Lower leg skin (tissue), 4 donors: ENCODE measurements at regions not wholly inside any gene's neighbourhood (a gene's known extent, or its start where the extent isn't known, plus 50 kb on each side); places are given as distances from the start of the nearest gene placed in this dataset.

Experiments
- DNase-seq, 2 donors: peaks; one replicate each; pipeline ENCODE4 v3.0.0-alpha.2; 2019; ENCODE audit warnings: low spot score in 2 of 2
- H3K4me3 ChIP-seq: fragments of 200-600 bp; sonication (generic); 2 replicates; pipeline ENCODE4 v1.5.1; 2017; ENCODE audit warnings: mild to moderate bottlenecking, low read depth; ENCODE audit not compliant: poor library complexity, severe bottlenecking
- CTCF ChIP-seq, 3 donors: fragments of 450-650 bp; IDR thresholded peaks; one replicate each; pipeline ENCODE4 v1.5.1; 2016; ENCODE audit warnings: antibody characterized with exemption in 3 of 3, mild to moderate bottlenecking in 3 of 3, moderate library complexity in 2 of 3
- POLR2A ChIP-seq, 2 donors: fragments of 450-650 bp; IDR thresholded peaks; one replicate each; pipeline ENCODE4 v1.6.1; 2016 to 2017; ENCODE audit warnings: antibody characterized with exemption in 2 of 2, mild to moderate bottlenecking in 1 of 2, moderate library complexity in 1 of 2
- WGBS, 2 donors: methylation state at CpG; one replicate each; pipeline ENCODE4 v1.1.5; 2018; 5-methylcytosine and 5-hydroxymethylcytosine counted together
- intact Hi-C: fragments of 100-400 bp; cut with DNase I; formaldehyde crosslinking; loops from one replicate; pipeline ENCODE4 v1.15.0; 2023; ENCODE audit warnings: low total_unique reads

GRCh38 chr7:130951303-130951975, 217.4 kb upstream of the KLF14 start:
- DNase-seq, result no peak
- TF ChIP-seq POLR2A (IDR thresholded peaks at IDR 0.05) (no peak), CTCF (IDR thresholded peaks at IDR 0.05) (no peak)
- 83 to 95% methylated on average over 14 of the region's 14 CpGs for WGBS, 2 donors
- H3K4me3 ChIP-seq, result no peak overlapping the region
- intact Hi-C loops, result no loop called here

GRCh38 chr7:130951976-130952876, 218.2 kb upstream of the KLF14 start:
- no peak for DNase-seq
- TF ChIP-seq CTCF (IDR thresholded peaks at IDR 0.05) (no peak), POLR2A (IDR thresholded peaks at IDR 0.05) (no peak)
- WGBS, 2 donors, result 87 to 90% methylated on average over 16 of the region's 16 CpGs
- intact Hi-C loops, result no loop called here
- H3K4me3 ChIP-seq, result no peak overlapping the region

GRCh38 chr7:130953196-130953595, 219.2 kb upstream of the KLF14 start:
- H3K4me3 ChIP-seq, result no peak overlapping the region
- no peak for DNase-seq
- no peak for TF ChIP-seq POLR2A (IDR thresholded peaks at IDR 0.05)
- intact Hi-C loops, result no loop called here
- WGBS, 2 donors, result 92% methylated on average over 4 of the region's 4 CpGs

GRCh38 chr7:130954918-130955564, 221.0 kb upstream of the KLF14 start:
- WGBS, 2 donors, result 89 to 93% methylated on average over 6 of the region's 6 CpGs
- intact Hi-C loops, result no loop called here
- no peak for DNase-seq
- no peak overlapping the region for H3K4me3 ChIP-seq
- TF ChIP-seq CTCF (IDR thresholded peaks at IDR 0.05), result no peak
- no peak for TF ChIP-seq POLR2A (IDR thresholded peaks at IDR 0.05)

GRCh38 chr7:130955565-130955919, 221.5 kb upstream of the KLF14 start:
- intact Hi-C loops, result no loop called here
- TF ChIP-seq CTCF (IDR thresholded peaks at IDR 0.05), result no peak
- TF ChIP-seq POLR2A (IDR thresholded peaks at IDR 0.05), result no peak
- H3K4me3 ChIP-seq, result no peak overlapping the region
- DNase-seq, result no peak
